Neural crest cell (in vitro differentiated cells): ENCODE measurements at regions not wholly inside any gene's neighbourhood (a gene's known extent, or its start where the extent isn't known, plus 50 kb on each side); places are given as distances from the start of the nearest gene placed in this dataset.

Experiments used
- DNase-seq: peaks from one replicate; pipeline ENCODE4 v3.0.0; 2021; ENCODE audit warnings: low read depth, mixed read lengths, low spot score
- H3K27ac Mint-ChIP-seq: one replicate; pipeline ENCODE4 v1.8.0; 2021; ENCODE audit warnings: mild to moderate bottlenecking, mixed read lengths; ENCODE audit not compliant: unreplicated experiment
- H3K27me3 Mint-ChIP-seq: 2 replicates; pipeline ENCODE4 v1.8.0; 2021; ENCODE audit warnings: low read depth, mild to moderate bottlenecking, mixed read lengths
- H3K36me3 Mint-ChIP-seq: 2 replicates; pipeline ENCODE4 v1.8.0; 2021; ENCODE audit warnings: low read depth, mild to moderate bottlenecking, mixed read lengths
- H3K4me1 Mint-ChIP-seq: 2 replicates; pipeline ENCODE4 v1.8.0; 2021; ENCODE audit warnings: mixed read lengths
- H3K4me3 Mint-ChIP-seq: one replicate; pipeline ENCODE4 v1.8.0; 2021; ENCODE audit warnings: mild to moderate bottlenecking, mixed read lengths
- H3K9me3 Mint-ChIP-seq: 2 replicates; pipeline ENCODE4 v1.8.0; 2021; ENCODE audit warnings: mixed read lengths
- CTCF ChIP-seq: fragments of 200-600 bp; sonication (generic); conservative IDR thresholded peaks from 2 replicates; pipeline ENCODE4 v1.5.0; 2021; ENCODE audit warnings: antibody characterized with exemption, mild to moderate bottlenecking

- DNase-seq: no peak
- Mint-ChIP-seq H3K9me3 (no peaks in the 10 kb centered on the region), H3K4me1 (peaks cover under 1% of the 10 kb centered on the region), H3K27ac (no peak overlapping the region), H3K4me3 (no peak overlapping the region), H3K36me3 (no peaks in the 10 kb centered on the region), H3K27me3 (no peaks in the 10 kb centered on the region)
- TF ChIP-seq CTCF: no peak
Observed at GRCh38 chr9:109912726-109913460, 132.9 kb downstream of the PALM2AKAP2 start.

- no peak overlapping the region for H3K27ac Mint-ChIP-seq
- no peaks in the 10 kb centered on the region for H3K9me3 Mint-ChIP-seq
- H3K36me3 Mint-ChIP-seq: no peaks in the 10 kb centered on the region
Observed at GRCh38 chr9:109913461-109913810, 133.4 kb downstream of the PALM2AKAP2 start.

GRCh38 chr9:109914280-109915027, 134.5 kb downstream of the PALM2AKAP2 start:
- no peak for TF ChIP-seq CTCF
- no peaks in the 10 kb centered on the region for H3K36me3 Mint-ChIP-seq
- H3K4me1 Mint-ChIP-seq: no peaks in the 10 kb centered on the region
- no peaks in the 10 kb centered on the region for H3K9me3 Mint-ChIP-seq
- DNase-seq: no peak
- H3K27ac Mint-ChIP-seq: no peak overlapping the region
- H3K27me3 Mint-ChIP-seq: no peaks in the 10 kb centered on the region
- H3K4me3 Mint-ChIP-seq: no peak overlapping the region

More at GRCh38 chr9:109913461-109913810, 133.4 kb downstream of the PALM2AKAP2 start:
- no peak overlapping the region for H3K4me3 Mint-ChIP-seq
- no peak for DNase-seq
- no peaks in the 10 kb centered on the region for H3K4me1 Mint-ChIP-seq
- no peak for TF ChIP-seq CTCF
- H3K27me3 Mint-ChIP-seq: no peaks in the 10 kb centered on the region

- Mint-ChIP-seq H3K9me3 (no peaks in the 10 kb centered on the region), H3K27ac (no peak overlapping the region), H3K27me3 (no peaks in the 10 kb centered on the region), H3K4me1 (no peaks in the 10 kb centered on the region), H3K36me3 (no peaks in the 10 kb centered on the region), H3K4me3 (no peak overlapping the region)
- no peak for DNase-seq
- no peak for TF ChIP-seq CTCF
Observed at GRCh38 chr9:109916316-109916715, 136.3 kb downstream of the PALM2AKAP2 start.

- no peak for TF ChIP-seq CTCF
- no peak overlapping the region for H3K27ac Mint-ChIP-seq
- no peaks in the 10 kb centered on the region for H3K9me3 Mint-ChIP-seq
- H3K27me3 Mint-ChIP-seq: no peaks in the 10 kb centered on the region
- no peaks in the 10 kb centered on the region for H3K36me3 Mint-ChIP-seq
- H3K4me1 Mint-ChIP-seq: peaks cover 4% of the 10 kb centered on the region
- no peak for DNase-seq
- no peak overlapping the region for H3K4me3 Mint-ChIP-seq
Observed at GRCh38 chr9:109918339-109919163, 138.6 kb downstream of the PALM2AKAP2 start.
